ENCODE measurements at regions not wholly inside any gene's neighbourhood (a gene's known extent, or its start where the extent isn't known, plus 50 kb on each side); places are given as distances from the start of the nearest gene placed in this dataset.

DNA sequence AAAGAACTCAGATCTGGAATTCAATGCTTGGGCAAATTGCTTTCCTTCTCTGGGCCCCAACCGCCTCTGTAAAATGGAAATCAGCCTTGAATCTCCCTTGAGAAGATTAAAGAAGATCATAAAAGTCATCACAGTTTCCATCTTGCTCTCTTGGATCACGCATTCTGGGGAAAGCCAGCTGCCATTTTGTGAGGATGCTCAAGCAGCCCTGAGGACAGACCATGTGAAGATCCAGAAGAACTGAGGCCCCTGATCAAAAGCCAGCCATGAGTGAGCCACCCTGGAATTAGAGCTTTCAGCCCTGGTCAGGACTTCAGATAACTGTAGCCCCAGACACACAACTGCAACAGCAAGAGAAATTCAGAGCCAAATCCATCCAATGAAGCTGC, 229.3 kb downstream of the MN1 start:
- Histone ChIP-seq H3K36me3 (replicated peaks; ENCODE audit: insufficient read depth, low read length) (no peaks in the 10 kb centered on the region), H3K4me1 (ENCODE audit: low read length) (no peaks in the 10 kb centered on the region), H3K4me2 (ENCODE audit: low read depth, low read length) (no peak overlapping the region), H4K20me1 (ENCODE audit: insufficient read depth, low read length) (no peaks in the 10 kb centered on the region), H3K4me3 (ENCODE audit: low read length) (no peak overlapping the region), H3K9ac (ENCODE audit: low read length) (no peak overlapping the region), H3K27me3 (replicated peaks; ENCODE audit: insufficient read depth, low read length) (peaks cover 94% of the 10 kb centered on the region), H3K9me3 (replicated peaks; ENCODE audit: insufficient read depth, low read length) (no peaks in the 10 kb centered on the region), H2AFZ (ENCODE audit: low read length) (no peak overlapping the region), H3K9me2 (replicated peaks; ENCODE audit: insufficient read depth, low read length) (no peaks in the 10 kb centered on the region), H3K27ac (ENCODE audit: low read length) (no peak overlapping the region), H3K79me2 (ENCODE audit: low read length) (no peaks in the 10 kb centered on the region), H3F3A (ENCODE audit: insufficient read depth, low read length) (no peaks in the 10 kb centered on the region)
- no peak for DNase-seq
- TF ChIP-seq EZH2phosphoT487 (IDR thresholded peaks at IDR 0.05; ENCODE audit: low read length) (no peak), EZH2 (optimal IDR thresholded peaks at IDR 0.05; ENCODE audit: low read depth, low read length) (no peak)
- TF ChIP-seq, protein P1, sequence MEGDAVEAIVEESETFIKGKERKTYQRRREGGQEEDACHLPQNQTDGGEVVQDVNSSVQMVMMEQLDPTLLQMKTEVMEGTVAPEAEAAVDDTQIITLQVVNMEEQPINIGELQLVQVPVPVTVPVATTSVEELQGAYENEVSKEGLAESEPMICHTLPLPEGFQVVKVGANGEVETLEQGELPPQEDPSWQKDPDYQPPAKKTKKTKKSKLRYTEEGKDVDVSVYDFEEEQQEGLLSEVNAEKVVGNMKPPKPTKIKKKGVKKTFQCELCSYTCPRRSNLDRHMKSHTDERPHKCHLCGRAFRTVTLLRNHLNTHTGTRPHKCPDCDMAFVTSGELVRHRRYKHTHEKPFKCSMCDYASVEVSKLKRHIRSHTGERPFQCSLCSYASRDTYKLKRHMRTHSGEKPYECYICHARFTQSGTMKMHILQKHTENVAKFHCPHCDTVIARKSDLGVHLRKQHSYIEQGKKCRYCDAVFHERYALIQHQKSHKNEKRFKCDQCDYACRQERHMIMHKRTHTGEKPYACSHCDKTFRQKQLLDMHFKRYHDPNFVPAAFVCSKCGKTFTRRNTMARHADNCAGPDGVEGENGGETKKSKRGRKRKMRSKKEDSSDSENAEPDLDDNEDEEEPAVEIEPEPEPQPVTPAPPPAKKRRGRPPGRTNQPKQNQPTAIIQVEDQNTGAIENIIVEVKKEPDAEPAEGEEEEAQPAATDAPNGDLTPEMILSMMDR (IDR thresholded peaks at IDR 0.05; ENCODE audit: low read length) = no peak

GRCh38 chr22:27573280-27574001, 228.1 kb downstream of the MN1 start:
- H2AFZ ChIP-seq (ENCODE audit: low read length) = no peak overlapping the region
- H3K9me2 ChIP-seq (replicated peaks; ENCODE audit: insufficient read depth, low read length) = no peaks in the 10 kb centered on the region
- H4K20me1 ChIP-seq (ENCODE audit: insufficient read depth, low read length) = no peaks in the 10 kb centered on the region
- no peak for DNase-seq
- H3K79me2 ChIP-seq (ENCODE audit: low read length) = no peaks in the 10 kb centered on the region
- TF ChIP-seq, protein P1 (IDR thresholded peaks at IDR 0.05; ENCODE audit: low read length) = no peak
- TF ChIP-seq EZH2 (optimal IDR thresholded peaks at IDR 0.05; ENCODE audit: low read depth, low read length) (no peak), EZH2phosphoT487 (IDR thresholded peaks at IDR 0.05; ENCODE audit: low read length) (no peak)
- no peaks in the 10 kb centered on the region for H3F3A ChIP-seq (ENCODE audit: insufficient read depth, low read length)
- H3K36me3 ChIP-seq (replicated peaks; ENCODE audit: insufficient read depth, low read length) = no peaks in the 10 kb centered on the region
- H3K4me3 ChIP-seq (ENCODE audit: low read length) = no peak overlapping the region
- H3K9ac ChIP-seq (ENCODE audit: low read length) = no peak overlapping the region
- no peak overlapping the region for H3K27ac ChIP-seq (ENCODE audit: low read length)
- H3K27me3 ChIP-seq (replicated peaks; ENCODE audit: insufficient read depth, low read length) = peaks cover 94% of the 10 kb centered on the region
- no peaks in the 10 kb centered on the region for H3K4me1 ChIP-seq (ENCODE audit: low read length)
- H3K9me3 ChIP-seq (replicated peaks; ENCODE audit: insufficient read depth, low read length) = no peaks in the 10 kb centered on the region
- no peak overlapping the region for H3K4me2 ChIP-seq (ENCODE audit: low read depth, low read length)

- no peak overlapping the region for H3K4me2 ChIP-seq (ENCODE audit: low read depth, low read length)
- no peak overlapping the region for H3K4me3 ChIP-seq (ENCODE audit: low read length)
- H3K79me2 ChIP-seq (ENCODE audit: low read length) = no peaks in the 10 kb centered on the region
- H3K4me1 ChIP-seq (ENCODE audit: low read length) = no peaks in the 10 kb centered on the region
- no peaks in the 10 kb centered on the region for H4K20me1 ChIP-seq (ENCODE audit: insufficient read depth, low read length)
- no peaks in the 10 kb centered on the region for H3K9me2 ChIP-seq (replicated peaks; ENCODE audit: insufficient read depth, low read length)
- H3K36me3 ChIP-seq (replicated peaks; ENCODE audit: insufficient read depth, low read length) = no peaks in the 10 kb centered on the region
- no peak for DNase-seq
- H3K9ac ChIP-seq (ENCODE audit: low read length) = no peak overlapping the region
- H3K27me3 ChIP-seq (replicated peaks; ENCODE audit: insufficient read depth, low read length) = peaks cover 94% of the 10 kb centered on the region
- H3K27ac ChIP-seq (ENCODE audit: low read length) = no peak overlapping the region
- no peaks in the 10 kb centered on the region for H3K9me3 ChIP-seq (replicated peaks; ENCODE audit: insufficient read depth, low read length)
- TF ChIP-seq, protein P1 (IDR thresholded peaks at IDR 0.05; ENCODE audit: low read length) = no peak
- no peak for TF ChIP-seq EZH2phosphoT487 (IDR thresholded peaks at IDR 0.05; ENCODE audit: low read length)
- TF ChIP-seq EZH2 (optimal IDR thresholded peaks at IDR 0.05; ENCODE audit: low read depth, low read length) = no peak
- no peaks in the 10 kb centered on the region for H3F3A ChIP-seq (ENCODE audit: insufficient read depth, low read length)
- H2AFZ ChIP-seq (ENCODE audit: low read length) = no peak overlapping the region
Measured at GRCh38 chr22:27574002-27574366, 227.6 kb downstream of the MN1 start.

Data from MM.1S (cell line).